Uterus (tissue), 2 donors: ENCODE measurements at regions not wholly inside any gene's neighbourhood (a gene's known extent, or its start where the extent isn't known, plus 50 kb on each side); places are given as distances from the start of the nearest gene placed in this dataset.

Source experiments
- CTCF ChIP-seq, 4 experiments: fragments of 200-600 bp in 2 of 4; fragments of 450-650 bp in 2 of 4; sonication (generic) in 2 of 4; IDR thresholded peaks; one replicate each; pipeline ENCODE4 v1.5.1; 2016 to 2019; ENCODE audit warnings: antibody characterized with exemption in 4 of 4, mild to moderate bottlenecking in 2 of 4, moderate library complexity in 1 of 4
- POLR2A ChIP-seq, 2 donors: fragments of 450-650 bp; IDR thresholded peaks; one replicate each; pipeline ENCODE4 v1.6.1; 2016; ENCODE audit warnings: antibody characterized with exemption in 2 of 2, mild to moderate bottlenecking in 1 of 2, moderate library complexity in 1 of 2

GRCh38 chr10:121155742-121156474 lies 304.7 kb downstream of the WDR11 start:
- TF ChIP-seq CTCF (IDR thresholded peaks at IDR 0.05) (no peak), POLR2A (IDR thresholded peaks at IDR 0.05) (no peak)
